ENCODE measurements at regions not wholly inside any gene's neighbourhood (a gene's known extent, or its start where the extent isn't known, plus 50 kb on each side); places are given as distances from the start of the nearest gene placed in this dataset.

GRCh38 chr4:45650545-45650944 lies 473.3 kb downstream of the GABRG1 start:
- DNase-seq = no peak
- Histone ChIP-seq H3K4me1 (ENCODE audit: control insufficient read depth, insufficient read depth, low read length) (no peaks in the 10 kb centered on the region), H3K4me3 (ENCODE audit: low read length) (no peak overlapping the region), H3K27ac (ENCODE audit: low read length) (no peak overlapping the region), H3K9me3 (replicated peaks; ENCODE audit: control insufficient read depth, low read depth, low read length) (no peaks in the 10 kb centered on the region), H3K36me3 (ENCODE audit: control insufficient read depth, insufficient read depth, low read length) (no peaks in the 10 kb centered on the region), H3K27me3 (ENCODE audit: control insufficient read depth, insufficient read depth, low read length) (no peaks in the 10 kb centered on the region)
- WGBS (ENCODE audit: insufficient coverage) = no CpG with 5 or more reads among the region's 1 CpG

- H3K27ac ChIP-seq (ENCODE audit: low read length) = no peak overlapping the region
- no peaks in the 10 kb centered on the region for H3K4me1 ChIP-seq (ENCODE audit: control insufficient read depth, insufficient read depth, low read length)
- no peaks in the 10 kb centered on the region for H3K27me3 ChIP-seq (ENCODE audit: control insufficient read depth, insufficient read depth, low read length)
- H3K9me3 ChIP-seq (replicated peaks; ENCODE audit: control insufficient read depth, low read depth, low read length) = no peaks in the 10 kb centered on the region
- DNase-seq = peak; percentile 2
- H3K4me3 ChIP-seq (ENCODE audit: low read length) = no peak overlapping the region
- H3K36me3 ChIP-seq (ENCODE audit: control insufficient read depth, insufficient read depth, low read length) = no peaks in the 10 kb centered on the region
Observed at GRCh38 chr4:45648846-45649245, 475.0 kb downstream of the GABRG1 start.

- H3K36me3 ChIP-seq (ENCODE audit: control insufficient read depth, insufficient read depth, low read length) = no peaks in the 10 kb centered on the region
- no peak overlapping the region for H3K27ac ChIP-seq (ENCODE audit: low read length)
- DNase-seq = no peak
- H3K4me3 ChIP-seq (ENCODE audit: low read length) = no peak overlapping the region
- H3K9me3 ChIP-seq (replicated peaks; ENCODE audit: control insufficient read depth, low read depth, low read length) = no peaks in the 10 kb centered on the region
- H3K4me1 ChIP-seq (ENCODE audit: control insufficient read depth, insufficient read depth, low read length) = no peaks in the 10 kb centered on the region
- H3K27me3 ChIP-seq (ENCODE audit: control insufficient read depth, insufficient read depth, low read length) = no peaks in the 10 kb centered on the region
Observed at GRCh38 chr4:45647823-45648222, 476.0 kb downstream of the GABRG1 start.

- Histone ChIP-seq H3K27ac (ENCODE audit: low read length) (no peak overlapping the region), H3K4me3 (ENCODE audit: low read length) (no peak overlapping the region), H3K36me3 (ENCODE audit: control insufficient read depth, insufficient read depth, low read length) (no peaks in the 10 kb centered on the region), H3K9me3 (replicated peaks; ENCODE audit: control insufficient read depth, low read depth, low read length) (no peaks in the 10 kb centered on the region), H3K27me3 (ENCODE audit: control insufficient read depth, insufficient read depth, low read length) (no peaks in the 10 kb centered on the region), H3K4me1 (ENCODE audit: control insufficient read depth, insufficient read depth, low read length) (no peaks in the 10 kb centered on the region)
- DNase-seq = no peak
- WGBS (ENCODE audit: insufficient coverage) = no CpG with 5 or more reads among the region's 8 CpGs
Observed at GRCh38 chr4:45646885-45647590, 476.8 kb downstream of the GABRG1 start.

GRCh38 chr4:45640281-45640680 lies 483.6 kb downstream of the GABRG1 start:
- Histone ChIP-seq H3K36me3 (ENCODE audit: control insufficient read depth, insufficient read depth, low read length) (no peaks in the 10 kb centered on the region), H3K9me3 (replicated peaks; ENCODE audit: control insufficient read depth, low read depth, low read length) (no peaks in the 10 kb centered on the region), H3K27me3 (ENCODE audit: control insufficient read depth, insufficient read depth, low read length) (no peaks in the 10 kb centered on the region), H3K27ac (ENCODE audit: low read length) (no peak overlapping the region), H3K4me3 (ENCODE audit: low read length) (no peak overlapping the region), H3K4me1 (ENCODE audit: control insufficient read depth, insufficient read depth, low read length) (no peaks in the 10 kb centered on the region)
- 69% methylated on average over 6 of the region's 6 CpGs for WGBS (ENCODE audit: insufficient coverage)
- no peak for DNase-seq

GRCh38 chr4:45638641-45639040 lies 485.2 kb downstream of the GABRG1 start:
- H3K27ac ChIP-seq (ENCODE audit: low read length) = no peak overlapping the region
- no peak for DNase-seq
- H3K9me3 ChIP-seq (replicated peaks; ENCODE audit: control insufficient read depth, low read depth, low read length) = no peaks in the 10 kb centered on the region
- H3K36me3 ChIP-seq (ENCODE audit: control insufficient read depth, insufficient read depth, low read length) = no peaks in the 10 kb centered on the region
- no CpG with 5 or more reads among the region's 3 CpGs for WGBS (ENCODE audit: insufficient coverage)
- H3K4me3 ChIP-seq (ENCODE audit: low read length) = no peak overlapping the region
- no peaks in the 10 kb centered on the region for H3K4me1 ChIP-seq (ENCODE audit: control insufficient read depth, insufficient read depth, low read length)
- no peaks in the 10 kb centered on the region for H3K27me3 ChIP-seq (ENCODE audit: control insufficient read depth, insufficient read depth, low read length)

GRCh38 chr4:45636175-45636574 lies 487.7 kb downstream of the GABRG1 start:
- no peaks in the 10 kb centered on the region for H3K9me3 ChIP-seq (replicated peaks; ENCODE audit: control insufficient read depth, low read depth, low read length)
- H3K4me1 ChIP-seq (ENCODE audit: control insufficient read depth, insufficient read depth, low read length) = no peaks in the 10 kb centered on the region
- H3K36me3 ChIP-seq (ENCODE audit: control insufficient read depth, insufficient read depth, low read length) = no peaks in the 10 kb centered on the region
- no peak for DNase-seq
- WGBS (ENCODE audit: insufficient coverage) = no CpG with 5 or more reads among the region's 1 CpG
- H3K4me3 ChIP-seq (ENCODE audit: low read length) = no peak overlapping the region
- no peak overlapping the region for H3K27ac ChIP-seq (ENCODE audit: low read length)
- no peaks in the 10 kb centered on the region for H3K27me3 ChIP-seq (ENCODE audit: control insufficient read depth, insufficient read depth, low read length)

GRCh38 chr4:45629717-45630116 lies 494.1 kb downstream of the GABRG1 start:
- no peak overlapping the region for H3K27ac ChIP-seq (ENCODE audit: low read length)
- no peaks in the 10 kb centered on the region for H3K36me3 ChIP-seq (ENCODE audit: control insufficient read depth, insufficient read depth, low read length)
- 90% methylated on average over 2 of the region's 2 CpGs for WGBS (ENCODE audit: insufficient coverage)
- H3K27me3 ChIP-seq (ENCODE audit: control insufficient read depth, insufficient read depth, low read length) = no peaks in the 10 kb centered on the region
- no peaks in the 10 kb centered on the region for H3K9me3 ChIP-seq (replicated peaks; ENCODE audit: control insufficient read depth, low read depth, low read length)
- H3K4me1 ChIP-seq (ENCODE audit: control insufficient read depth, insufficient read depth, low read length) = no peaks in the 10 kb centered on the region
- no peak overlapping the region for H3K4me3 ChIP-seq (ENCODE audit: low read length)
- no peak for DNase-seq

- Histone ChIP-seq H3K9me3 (replicated peaks; ENCODE audit: control insufficient read depth, low read depth, low read length) (no peaks in the 10 kb centered on the region), H3K4me1 (ENCODE audit: control insufficient read depth, insufficient read depth, low read length) (no peaks in the 10 kb centered on the region), H3K4me3 (ENCODE audit: low read length) (no peak overlapping the region), H3K36me3 (ENCODE audit: control insufficient read depth, insufficient read depth, low read length) (no peaks in the 10 kb centered on the region), H3K27me3 (ENCODE audit: control insufficient read depth, insufficient read depth, low read length) (no peaks in the 10 kb centered on the region), H3K27ac (ENCODE audit: low read length) (no peak overlapping the region)
- no peak for DNase-seq
- no CpG with 5 or more reads among the region's 2 CpGs for WGBS (ENCODE audit: insufficient coverage)
Observed at GRCh38 chr4:45621971-45622370, 501.9 kb downstream of the GABRG1 start.

- H3K4me1 ChIP-seq (ENCODE audit: control insufficient read depth, insufficient read depth, low read length) = no peaks in the 10 kb centered on the region
- DNase-seq = no peak
- no peaks in the 10 kb centered on the region for H3K9me3 ChIP-seq (replicated peaks; ENCODE audit: control insufficient read depth, low read depth, low read length)
- H3K4me3 ChIP-seq (ENCODE audit: low read length) = no peak overlapping the region
- no peak overlapping the region for H3K27ac ChIP-seq (ENCODE audit: low read length)
- no peaks in the 10 kb centered on the region for H3K27me3 ChIP-seq (ENCODE audit: control insufficient read depth, insufficient read depth, low read length)
- H3K36me3 ChIP-seq (ENCODE audit: control insufficient read depth, insufficient read depth, low read length) = no peaks in the 10 kb centered on the region
- no CpG with 5 or more reads among the region's 1 CpG for WGBS (ENCODE audit: insufficient coverage)
Observed at GRCh38 chr4:45620808-45621207, 503.0 kb downstream of the GABRG1 start.

Data from muscle of leg (tissue), 3 donors.